ENCODE measurements at regions not wholly inside any gene's neighbourhood (a gene's known extent, or its start where the extent isn't known, plus 50 kb on each side); places are given as distances from the start of the nearest gene placed in this dataset.

GRCh38 chr4:146095091-146095690 lies 80.3 kb upstream of the LSM6 start:
- TF ChIP-seq CTCF (IDR thresholded peaks at IDR 0.05) (peak in 2 of 3 experiments; percentile 8 to 47), POLR2AphosphoS5 (IDR thresholded peaks at IDR 0.05; ENCODE audit: insufficient read depth in 1 of 2, low read depth in 1 of 2) (no peak), POLR2A (IDR thresholded peaks at IDR 0.05) (no peak)
